HG02763 (cell line): ENCODE measurements at regions not wholly inside any gene's neighbourhood (a gene's known extent, or its start where the extent isn't known, plus 50 kb on each side); places are given as distances from the start of the nearest gene placed in this dataset.

ENCODE experiments used
- ATAC-seq: cut with Tn5 transposase; IDR thresholded peaks from one replicate; pipeline ENCODE4 v1.9.1; 2021; ENCODE audit warnings: mild to moderate bottlenecking, moderate library complexity; ENCODE audit not compliant: unreplicated experiment

GRCh38 chr5:8048920-8049319 is 180.0 kb downstream of the MTRR start:
- no peak for ATAC-seq

- ATAC-seq, result no peak
These were observed 181.7 kb downstream of the MTRR start for GRCh38 chr5:8050616-8051175.

GRCh38 chr5:8053270-8053669 is 184.3 kb downstream of the MTRR start:
- ATAC-seq, result no peak

- ATAC-seq, result no peak
These were observed 188.8 kb downstream of the MTRR start for GRCh38 chr5:8057769-8058168.

- ATAC-seq, result no peak
These were observed 189.8 kb downstream of the MTRR start for GRCh38 chr5:8058616-8059190.

GRCh38 chr5:8059337-8059736 is 190.4 kb downstream of the MTRR start:
- no peak for ATAC-seq

GRCh38 chr5:8060235-8060952 is 191.4 kb downstream of the MTRR start:
- no peak for ATAC-seq

- ATAC-seq, result no peak
These were observed 192.0 kb downstream of the MTRR start for GRCh38 chr5:8060953-8061429.

- no peak for ATAC-seq
These were observed 193.6 kb downstream of the MTRR start for GRCh38 chr5:8062521-8062920.

- no peak for ATAC-seq
These were observed 199.1 kb downstream of the MTRR start for GRCh38 chr5:8068078-8068477.

- ATAC-seq, result no peak
These were observed 201.2 kb downstream of the MTRR start for GRCh38 chr5:8070138-8070537.

- no peak for ATAC-seq
These were observed 210.1 kb downstream of the MTRR start for GRCh38 chr5:8079056-8079455.

- ATAC-seq, result no peak
These were observed 212.2 kb downstream of the MTRR start for GRCh38 chr5:8081179-8081578.

- no peak for ATAC-seq
These were observed 224.7 kb downstream of the MTRR start for GRCh38 chr5:8093669-8094068.

GRCh38 chr5:8094304-8094703 is 225.4 kb downstream of the MTRR start:
- ATAC-seq, result no peak

- ATAC-seq, result no peak
These were observed 228.2 kb downstream of the MTRR start for GRCh38 chr5:8097146-8097545.

- ATAC-seq, result no peak
These were observed 229.1 kb downstream of the MTRR start for GRCh38 chr5:8098081-8098480.

- ATAC-seq, result no peak
These were observed 233.8 kb downstream of the MTRR start for GRCh38 chr5:8102714-8103113.

- no peak for ATAC-seq
These were observed 245.8 kb downstream of the MTRR start for GRCh38 chr5:8114597-8115266.

- no peak for ATAC-seq
These were observed 254.6 kb downstream of the MTRR start for GRCh38 chr5:8123559-8123958.

GRCh38 chr5:8134609-8135008 is 265.7 kb downstream of the MTRR start:
- no peak for ATAC-seq

GRCh38 chr5:8135742-8136141 is 266.8 kb downstream of the MTRR start:
- ATAC-seq, result no peak
